ENCODE measurements at regions not wholly inside any gene's neighbourhood (a gene's known extent, or its start where the extent isn't known, plus 50 kb on each side); places are given as distances from the start of the nearest gene placed in this dataset.
"Not testable (repeated sequence)": the region's sequence is repeated elsewhere in the genome, so short reads cannot be mapped to it uniquely, and the experiment has no call there.

GRCh38 chr6:140201787-140202458 lies 827.5 kb upstream of the CITED2 start:
- no peak for DNase-seq (ENCODE audit: low read depth)

- no peak for DNase-seq (ENCODE audit: low read depth)
These were observed 818.8 kb upstream of the CITED2 start for GRCh38 chr6:140193269-140193668.

GRCh38 chr6:140192018-140192417 lies 817.6 kb upstream of the CITED2 start:
- no peak for DNase-seq (ENCODE audit: low read depth)

GRCh38 chr6:140189263-140189662 lies 814.8 kb upstream of the CITED2 start:
- DNase-seq (ENCODE audit: low read depth): not testable (repeated sequence)

- no peak for DNase-seq (ENCODE audit: low read depth)
These were observed 811.5 kb upstream of the CITED2 start for GRCh38 chr6:140185991-140186390.

GRCh38 chr6:140183881-140184280 lies 809.4 kb upstream of the CITED2 start:
- DNase-seq (ENCODE audit: low read depth): peak; percentile 72

GRCh38 chr6:140182821-140183220 lies 808.4 kb upstream of the CITED2 start:
- DNase-seq (ENCODE audit: low read depth): peak; percentile 52

GRCh38 chr6:140181876-140182275 lies 807.4 kb upstream of the CITED2 start:
- DNase-seq (ENCODE audit: low read depth): no peak

- no peak for DNase-seq (ENCODE audit: low read depth)
These were observed 805.9 kb upstream of the CITED2 start for GRCh38 chr6:140180306-140180705.

- peak; percentile 87 for DNase-seq (ENCODE audit: low read depth)
These were observed 804.5 kb upstream of the CITED2 start for GRCh38 chr6:140178935-140179334.

- peak; percentile 49 for DNase-seq (ENCODE audit: low read depth)
These were observed 804.1 kb upstream of the CITED2 start for GRCh38 chr6:140178520-140178919.

- no peak for DNase-seq (ENCODE audit: low read depth)
These were observed 801.9 kb upstream of the CITED2 start for GRCh38 chr6:140176306-140176705.

GRCh38 chr6:140175486-140175885 lies 801.0 kb upstream of the CITED2 start:
- DNase-seq (ENCODE audit: low read depth): no peak

- peak; percentile 99 for DNase-seq (ENCODE audit: low read depth)
These were observed 800.1 kb upstream of the CITED2 start for GRCh38 chr6:140174524-140174923.

- DNase-seq (ENCODE audit: low read depth): no peak
These were observed 793.9 kb upstream of the CITED2 start for GRCh38 chr6:140168365-140168764.

GRCh38 chr6:140160909-140161308 lies 786.5 kb upstream of the CITED2 start:
- DNase-seq (ENCODE audit: low read depth): no peak

- DNase-seq (ENCODE audit: low read depth): no peak
These were observed 786.0 kb upstream of the CITED2 start for GRCh38 chr6:140160494-140160893.

GRCh38 chr6:140156131-140156530 lies 781.7 kb upstream of the CITED2 start:
- DNase-seq (ENCODE audit: low read depth): peak; percentile 13

GRCh38 chr6:140155451-140156126 lies 781.1 kb upstream of the CITED2 start:
- no peak for DNase-seq (ENCODE audit: low read depth)

GRCh38 chr6:140153703-140154102 lies 779.3 kb upstream of the CITED2 start:
- peak; percentile 54 for DNase-seq (ENCODE audit: low read depth)

- not testable (repeated sequence) for DNase-seq (ENCODE audit: low read depth)
These were observed 773.7 kb upstream of the CITED2 start for GRCh38 chr6:140147825-140148814.

GRCh38 chr6:140140891-140141290 lies 766.4 kb upstream of the CITED2 start:
- DNase-seq (ENCODE audit: low read depth): no peak

Measured in RPMI7951 (cell line).